AG04449 (cell line): ENCODE measurements at regions not wholly inside any gene's neighbourhood (a gene's known extent, or its start where the extent isn't known, plus 50 kb on each side); places are given as distances from the start of the nearest gene placed in this dataset.
"Not testable (repeated sequence)": the region's sequence is repeated elsewhere in the genome, so short reads cannot be mapped to it uniquely, and the experiment has no call there.

Experiments
- CTCF ChIA-PET: fragments of 350-600 bp; formaldehyde crosslinking; extraction: SDS; loops from one replicate; lab custom pipeline; 2021; ENCODE audit warnings: antibody characterized with exemption; lab: Yijun Ruan, JAX
- POLR2A ChIA-PET: fragments of 400-600, 350-600 bp; formaldehyde crosslinking; extraction: SDS; loops from one replicate; lab custom pipeline; 2020; ENCODE audit warnings: antibody characterized with exemption, inconsistent platforms; lab: Yijun Ruan, JAX
- DNase-seq: peaks from one replicate; pipeline ENCODE4 v3.0.0-alpha.2; 2010; ENCODE audit warnings: low read depth, low spot score
- H3K4me3 ChIP-seq: 2 replicates; pipeline ENCODE4 v1.5.1; 2011; ENCODE audit warnings: low read depth, mild to moderate bottlenecking, control low read depth, low read length
- TF ChIP-seq, protein P1 (sequence below): IDR thresholded peaks from one replicate; pipeline ENCODE4 v1.5.1; 2011; ENCODE audit warnings: mild to moderate bottlenecking, moderate library complexity, low read length, control low read depth, inconsistent platforms; ENCODE audit not compliant: insufficient read depth; ENCODE audit errors: missing control alignments

GRCh38 chr5:101461455-101461854 lies 558.4 kb upstream of the ST8SIA4 start:
- ChIA-PET POLR2A (no interaction called here), CTCF (no interaction called here)
- H3K4me3 ChIP-seq: no peak overlapping the region
- DNase-seq: no peak
- TF ChIP-seq, protein P1, sequence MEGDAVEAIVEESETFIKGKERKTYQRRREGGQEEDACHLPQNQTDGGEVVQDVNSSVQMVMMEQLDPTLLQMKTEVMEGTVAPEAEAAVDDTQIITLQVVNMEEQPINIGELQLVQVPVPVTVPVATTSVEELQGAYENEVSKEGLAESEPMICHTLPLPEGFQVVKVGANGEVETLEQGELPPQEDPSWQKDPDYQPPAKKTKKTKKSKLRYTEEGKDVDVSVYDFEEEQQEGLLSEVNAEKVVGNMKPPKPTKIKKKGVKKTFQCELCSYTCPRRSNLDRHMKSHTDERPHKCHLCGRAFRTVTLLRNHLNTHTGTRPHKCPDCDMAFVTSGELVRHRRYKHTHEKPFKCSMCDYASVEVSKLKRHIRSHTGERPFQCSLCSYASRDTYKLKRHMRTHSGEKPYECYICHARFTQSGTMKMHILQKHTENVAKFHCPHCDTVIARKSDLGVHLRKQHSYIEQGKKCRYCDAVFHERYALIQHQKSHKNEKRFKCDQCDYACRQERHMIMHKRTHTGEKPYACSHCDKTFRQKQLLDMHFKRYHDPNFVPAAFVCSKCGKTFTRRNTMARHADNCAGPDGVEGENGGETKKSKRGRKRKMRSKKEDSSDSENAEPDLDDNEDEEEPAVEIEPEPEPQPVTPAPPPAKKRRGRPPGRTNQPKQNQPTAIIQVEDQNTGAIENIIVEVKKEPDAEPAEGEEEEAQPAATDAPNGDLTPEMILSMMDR: no peak

- TF ChIP-seq, protein P1: no peak
- ChIA-PET POLR2A (no interaction called here), CTCF (no interaction called here)
- H3K4me3 ChIP-seq: no peak overlapping the region
- no peak for DNase-seq
Measured at GRCh38 chr5:101458587-101458986, 555.5 kb upstream of the ST8SIA4 start.

GRCh38 chr5:101455851-101456250 lies 552.8 kb upstream of the ST8SIA4 start:
- TF ChIP-seq, protein P1: no peak
- DNase-seq: no peak
- POLR2A ChIA-PET: no interaction called here
- no peak overlapping the region for H3K4me3 ChIP-seq
- CTCF ChIA-PET: no interaction called here

DNA sequence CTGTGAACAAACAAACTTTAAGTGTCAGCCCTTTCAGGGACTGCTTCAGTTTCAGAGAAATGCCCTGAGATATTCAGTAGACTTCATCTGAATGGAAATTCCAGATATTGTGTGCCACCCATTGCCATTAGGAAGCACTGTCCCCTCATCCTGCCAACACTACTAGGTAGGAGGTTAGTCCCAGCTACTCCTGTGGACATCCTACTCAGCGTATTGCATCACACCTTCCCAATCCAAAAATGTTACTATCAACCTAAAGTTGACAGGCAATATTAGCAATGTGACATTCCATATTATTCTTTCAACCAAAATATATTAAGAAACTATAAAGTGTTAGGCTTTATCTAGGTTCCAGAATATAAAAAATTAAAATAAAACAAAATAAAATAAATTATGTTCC lies 552.0 kb upstream of the ST8SIA4 start:
- TF ChIP-seq, protein P1: no peak
- ChIA-PET CTCF (no interaction called here), POLR2A (no interaction called here)
- DNase-seq: no peak
- H3K4me3 ChIP-seq: no peak overlapping the region

GRCh38 chr5:101442281-101442680 lies 539.2 kb upstream of the ST8SIA4 start:
- CTCF ChIA-PET, POLR2A ChIA-PET, H3K4me3 ChIP-seq, DNase-seq: not testable (repeated sequence)

- no peak overlapping the region for H3K4me3 ChIP-seq
- ChIA-PET POLR2A (no interaction called here), CTCF (no interaction called here)
- TF ChIP-seq, protein P1: no peak
- no peak for DNase-seq
Measured at GRCh38 chr5:101440173-101440572, 537.1 kb upstream of the ST8SIA4 start.

DNA sequence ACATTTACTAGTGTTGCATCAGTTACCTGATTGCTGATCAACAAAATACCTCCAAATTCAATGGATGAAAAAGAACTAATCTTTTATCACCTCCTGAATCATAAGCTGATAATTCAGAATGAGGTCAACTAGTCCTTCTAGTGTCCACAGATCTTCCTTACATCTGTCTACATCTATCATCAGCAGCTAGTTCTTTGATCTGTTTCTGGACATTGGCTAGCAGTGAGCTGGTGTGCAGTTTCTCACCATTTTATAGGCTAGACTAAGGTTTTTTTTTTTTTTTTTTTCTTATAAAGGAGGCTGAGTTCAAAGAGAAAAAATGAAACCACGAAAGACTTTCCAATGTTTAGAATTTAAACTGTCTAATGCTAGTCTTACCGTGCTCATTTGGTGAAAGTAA lies 534.3 kb upstream of the ST8SIA4 start:
- H3K4me3 ChIP-seq: no peak overlapping the region
- ChIA-PET CTCF (no interaction called here), POLR2A (no interaction called here)
- no peak for DNase-seq
- TF ChIP-seq, protein P1: no peak
